Ishikawa (cell line): ENCODE measurements at regions not wholly inside any gene's neighbourhood (a gene's known extent, or its start where the extent isn't known, plus 50 kb on each side); places are given as distances from the start of the nearest gene placed in this dataset.

Experiments used
- CEBPB ChIP-seq: IDR thresholded peaks from 2 replicates; pipeline ENCODE4 v1.6.1; 2012
- CREB1 ChIP-seq: IDR thresholded peaks from 2 replicates; pipeline ENCODE4 v1.6.1; 2012; ENCODE audit warnings: low read depth
- EGR1 ChIP-seq: IDR thresholded peaks from 2 replicates; pipeline ENCODE4 v1.6.1; 2012
- EP300 ChIP-seq: IDR thresholded peaks from 2 replicates; pipeline ENCODE4 v1.6.1; 2012; ENCODE audit warnings: borderline replicate concordance
- FOXM1 ChIP-seq: IDR thresholded peaks from 2 replicates; pipeline ENCODE4 v1.6.1; 2012; ENCODE audit warnings: low read depth, borderline replicate concordance
- MAX ChIP-seq: IDR thresholded peaks from 2 replicates; pipeline ENCODE4 v1.6.1; 2012
- NFIC ChIP-seq: IDR thresholded peaks from 2 replicates; pipeline ENCODE4 v1.6.1; 2012
- RAD21 ChIP-seq: IDR thresholded peaks from 2 replicates; pipeline ENCODE4 v1.6.1; 2012; ENCODE audit warnings: low read depth
- REST ChIP-seq: IDR thresholded peaks from 2 replicates; pipeline ENCODE4 v1.6.1; 2012; ENCODE audit warnings: low read depth, mild to moderate bottlenecking
- TAF1 ChIP-seq: IDR thresholded peaks from 2 replicates; pipeline ENCODE4 v1.6.1; 2012; ENCODE audit warnings: low read depth, mild to moderate bottlenecking
- TCF12 ChIP-seq: IDR thresholded peaks from 2 replicates; pipeline ENCODE4 v1.6.1; 2012; ENCODE audit warnings: low read depth
- TEAD4 ChIP-seq: IDR thresholded peaks from 2 replicates; pipeline ENCODE4 v1.6.1; 2012
- USF1 ChIP-seq: IDR thresholded peaks from 2 replicates; pipeline ENCODE4 v1.6.1; 2012
- YY1 ChIP-seq: IDR thresholded peaks from 2 replicates; pipeline ENCODE4 v1.6.1; 2012; ENCODE audit warnings: low read depth
- ZBTB7A ChIP-seq: IDR thresholded peaks from 2 replicates; pipeline ENCODE4 v1.6.1; 2012; ENCODE audit warnings: low read depth

GRCh38 chr14:51786227-51786626 is 74.2 kb upstream of the GNG2 start:
- TF ChIP-seq YY1: no peak
- TF ChIP-seq USF1: no peak
- TF ChIP-seq TEAD4: no peak
- TF ChIP-seq MAX: no peak
- TF ChIP-seq CREB1: no peak
- no peak for TF ChIP-seq ZBTB7A
- TF ChIP-seq EP300: no peak
- TF ChIP-seq RAD21: no peak
- TF ChIP-seq FOXM1: no peak
- TF ChIP-seq TAF1: no peak
- no peak for TF ChIP-seq REST

- TF ChIP-seq TCF12: no peak
- TF ChIP-seq FOXM1: no peak
- no peak for TF ChIP-seq CREB1
These were observed 73.1 kb upstream of the GNG2 start for GRCh38 chr14:51787352-51787751.

- TF ChIP-seq MAX: no peak
- TF ChIP-seq YY1: no peak
These were observed 71.3 kb upstream of the GNG2 start for GRCh38 chr14:51789114-51789513.

- no peak for TF ChIP-seq MAX
- TF ChIP-seq EGR1: no peak
- no peak for TF ChIP-seq CEBPB
- TF ChIP-seq TCF12: no peak
- TF ChIP-seq REST: no peak
- TF ChIP-seq TEAD4: no peak
These were observed 70.8 kb upstream of the GNG2 start for GRCh38 chr14:51789596-51789995.

- no peak for TF ChIP-seq ZBTB7A
- no peak for TF ChIP-seq NFIC
- no peak for TF ChIP-seq TEAD4
- TF ChIP-seq TCF12: no peak
- no peak for TF ChIP-seq REST
- no peak for TF ChIP-seq RAD21
- no peak for TF ChIP-seq TAF1
- TF ChIP-seq FOXM1: no peak
- no peak for TF ChIP-seq CEBPB
- TF ChIP-seq EP300: no peak
- no peak for TF ChIP-seq MAX
These were observed 67.6 kb upstream of the GNG2 start for GRCh38 chr14:51792809-51793208.

GRCh38 chr14:51805541-51805940 is 54.9 kb upstream of the GNG2 start:
- TF ChIP-seq RAD21 (no peak), ZBTB7A (no peak)
